HL-60 (cell line): ENCODE measurements at regions not wholly inside any gene's neighbourhood (a gene's known extent, or its start where the extent isn't known, plus 50 kb on each side); places are given as distances from the start of the nearest gene placed in this dataset.

Experiments
- DNase-seq, 2 experiments: peaks; one replicate each; pipeline ENCODE4 v3.0.0-alpha.2; 2010 to 2020; ENCODE audit warnings: low read depth in 1 of 2, low spot score in 1 of 2
- H3K27ac ChIP-seq: fragments of 250-450 bp; sonication (Bioruptor Pico); replicated peaks from 2 replicates; pipeline ENCODE4 v1.5.1; 2020; ENCODE audit warnings: mild to moderate bottlenecking, moderate library complexity
- H3K27me3 ChIP-seq: fragments of 250-450 bp; sonication (Bioruptor Pico); 2 replicates; pipeline ENCODE4 v1.5.1; 2021; ENCODE audit warnings: mild to moderate bottlenecking, moderate library complexity; ENCODE audit not compliant: insufficient read depth, poor library complexity, severe bottlenecking
- H3K4me3 ChIP-seq: replicated peaks from 2 replicates; pipeline ENCODE4 v1.5.1; 2011; ENCODE audit warnings: mild to moderate bottlenecking, control low read depth, low read length; ENCODE audit not compliant: insufficient read depth
- CTCF ChIP-seq: IDR thresholded peaks from one replicate; pipeline ENCODE4 v1.5.1; 2011; ENCODE audit warnings: low read length, control low read depth, inconsistent platforms; ENCODE audit not compliant: insufficient read depth
- GABPA ChIP-seq: IDR thresholded peaks from 2 replicates; pipeline ENCODE4 v1.6.1; 2012; ENCODE audit warnings: low read depth
- POLR2AphosphoS5 ChIP-seq: IDR thresholded peaks from 2 replicates; pipeline ENCODE4 v1.6.1; 2012; ENCODE audit warnings: low read depth
- REST ChIP-seq: IDR thresholded peaks from 2 replicates; pipeline ENCODE4 v1.6.1; 2012; ENCODE audit warnings: low read depth; ENCODE audit not compliant: insufficient replicate concordance
- SPI1 ChIP-seq: IDR thresholded peaks from 2 replicates; pipeline ENCODE4 v1.6.1; 2012; ENCODE audit warnings: low read depth, mild to moderate bottlenecking, borderline replicate concordance

DNA sequence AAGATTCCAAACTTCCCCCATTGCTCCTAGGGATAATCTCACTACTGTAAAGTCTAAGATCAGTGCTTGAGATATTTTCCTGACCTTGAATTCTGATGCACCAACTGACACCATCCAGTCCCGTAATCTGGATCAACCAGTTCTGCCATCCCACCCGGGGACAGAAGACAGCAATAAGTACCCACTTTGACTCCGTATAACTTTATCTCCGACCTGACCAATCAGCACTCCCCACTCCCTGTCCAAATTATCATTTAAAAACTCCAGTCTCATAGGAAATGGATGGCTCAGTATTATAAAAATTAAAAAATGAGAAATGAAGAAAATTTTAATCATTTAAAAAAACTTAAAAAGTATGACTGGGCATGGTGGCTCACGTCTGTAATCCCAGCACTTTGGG is 61.4 kb upstream of the ABCC4 start:
- TF ChIP-seq REST (no peak), GABPA (no peak), POLR2AphosphoS5 (no peak), CTCF (no peak), SPI1 (no peak)
- no peaks in the 10 kb centered on the region for H3K27me3 ChIP-seq
- no peak overlapping the region for H3K4me3 ChIP-seq
- DNase-seq, result no peak
- no peak overlapping the region for H3K27ac ChIP-seq

GRCh38 chr13:95367309-95367843 is 66.1 kb upstream of the ABCC4 start:
- DNase-seq, result peak in 1 of 2 experiments; percentile 82
- H3K27ac ChIP-seq, result peak overlapping the region; percentile 8; the same call in 1 of the 2 replicates
- H3K27me3 ChIP-seq, result no peaks in the 10 kb centered on the region
- no peak for TF ChIP-seq REST
- peak; percentile 79; the same call in 1 of the 2 replicates for TF ChIP-seq SPI1
- H3K4me3 ChIP-seq, result no peak overlapping the region

DNA sequence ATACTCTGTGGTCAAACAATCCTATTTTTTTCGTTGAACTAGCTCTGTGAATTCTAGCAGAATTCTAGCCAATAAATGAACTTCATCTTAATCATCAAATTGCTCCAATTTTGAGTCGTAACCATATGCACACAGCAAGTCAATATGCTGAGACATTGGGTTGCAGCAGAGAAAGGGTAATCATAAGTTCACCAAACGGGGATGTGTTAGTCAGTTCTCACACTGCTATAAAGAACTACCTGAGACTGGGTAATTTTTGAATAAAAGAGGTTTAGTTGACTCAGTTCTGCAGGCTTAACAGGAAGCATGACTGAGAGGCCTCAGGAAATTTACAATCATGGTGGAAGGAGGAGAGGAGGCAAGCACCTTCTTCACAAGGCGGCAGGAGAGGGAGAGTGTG is 67.7 kb upstream of the ABCC4 start:
- Histone ChIP-seq H3K27me3 (no peaks in the 10 kb centered on the region), H3K27ac (no peak overlapping the region), H3K4me3 (no peak overlapping the region)
- no peak for TF ChIP-seq REST
- no peak for TF ChIP-seq SPI1
- no peak for TF ChIP-seq CTCF
- no peak for TF ChIP-seq POLR2AphosphoS5
- TF ChIP-seq GABPA, result no peak
- no peak for DNase-seq

DNA sequence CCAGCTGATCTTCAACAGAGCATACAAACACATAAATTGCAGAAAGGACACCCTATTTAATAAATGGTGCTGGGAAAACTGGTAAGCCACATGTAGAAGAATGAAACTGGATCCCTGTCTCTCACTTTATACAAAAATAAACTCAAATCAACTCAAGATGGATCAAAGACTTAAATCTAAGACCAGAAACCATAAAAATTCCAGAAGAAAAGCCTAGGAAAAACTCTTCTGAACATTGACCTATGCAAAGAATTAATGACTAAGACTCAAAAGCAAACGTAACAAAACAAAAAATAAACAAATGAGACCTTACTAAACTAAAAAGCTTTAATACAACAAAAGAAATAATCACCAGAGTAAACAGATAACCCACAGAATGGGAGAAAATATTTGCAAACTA is 74.5 kb upstream of the ABCC4 start:
- no peak overlapping the region for H3K4me3 ChIP-seq
- TF ChIP-seq SPI1, result no peak
- no peak for TF ChIP-seq CTCF
- TF ChIP-seq REST, result no peak
- no peak for TF ChIP-seq GABPA
- no peak for TF ChIP-seq POLR2AphosphoS5
- no peak overlapping the region for H3K27ac ChIP-seq
- no peaks in the 10 kb centered on the region for H3K27me3 ChIP-seq
- DNase-seq, result no peak
